NCI-H2196 (cell line): ENCODE measurements at regions not wholly inside any gene's neighbourhood (a gene's known extent, or its start where the extent isn't known, plus 50 kb on each side); places are given as distances from the start of the nearest gene placed in this dataset.
"Not testable (repeated sequence)": the region's sequence is repeated elsewhere in the genome, so short reads cannot be mapped to it uniquely, and the experiment has no call there.

ENCODE experiments used
- DNase-seq: peaks from one replicate; lab custom pipeline; 2025; ENCODE audit not compliant: unreplicated experiment; lab: John Stamatoyannopoulos, UW

- no peak for DNase-seq
Measured at GRCh38 chr2:78780256-78780655, 245.2 kb upstream of the REG3G start.

- DNase-seq = no peak
Measured at GRCh38 chr2:78780864-78781583, 244.5 kb upstream of the REG3G start.

GRCh38 chr2:78782196-78782595, 243.3 kb upstream of the REG3G start:
- no peak for DNase-seq

- DNase-seq = no peak
Measured at GRCh38 chr2:78811955-78812610, 213.4 kb upstream of the REG3G start.

DNA sequence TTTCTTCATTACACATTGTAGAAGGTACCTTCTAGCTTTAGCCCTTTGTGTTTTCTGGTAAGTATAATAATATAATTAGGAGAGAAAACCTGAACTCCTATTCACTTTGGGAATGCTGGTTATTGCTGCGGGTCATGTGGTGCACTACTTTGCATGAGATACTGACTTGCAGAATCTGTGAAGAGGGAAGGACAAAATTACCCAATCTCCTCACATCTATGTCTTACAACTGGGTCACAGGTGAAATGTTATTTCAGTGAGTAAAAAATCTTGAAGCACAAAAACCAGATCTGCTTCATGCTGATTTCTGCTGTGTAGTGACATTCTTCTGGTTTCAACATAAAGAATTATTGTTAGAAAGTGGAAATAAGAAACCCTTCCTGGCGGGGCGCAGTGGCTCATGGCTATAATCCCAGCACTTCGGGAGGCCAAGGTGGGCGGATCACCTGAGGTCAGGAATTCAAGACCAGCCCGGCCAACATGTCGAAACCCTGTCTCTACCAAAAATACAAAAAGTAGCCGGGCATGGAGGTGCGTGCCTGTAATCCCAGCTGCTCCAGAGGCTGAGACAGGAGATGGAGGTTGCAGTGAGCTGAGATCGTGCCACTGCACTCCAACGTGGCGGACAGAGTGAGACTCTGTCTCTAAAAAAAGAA, 211.0 kb upstream of the REG3G start:
- no peak for DNase-seq

DNA sequence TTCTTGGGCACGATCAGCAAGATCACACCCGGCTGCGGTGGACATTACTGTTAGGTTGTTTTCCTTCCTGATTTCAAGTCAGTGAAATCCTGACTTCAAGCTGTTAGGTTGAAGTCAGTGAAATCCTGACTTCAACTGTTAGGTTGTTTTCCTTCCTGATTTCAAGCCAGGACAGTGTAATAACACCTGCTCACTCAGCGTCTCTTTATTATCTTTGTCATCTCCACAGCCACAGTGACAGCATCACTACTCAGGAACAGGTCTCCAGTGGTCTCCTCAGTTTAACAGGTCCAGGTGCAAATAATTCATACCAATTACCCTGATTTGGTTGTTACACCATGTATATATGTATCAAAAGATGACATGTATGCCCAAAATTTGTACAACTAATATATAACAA, 208.1 kb upstream of the REG3G start:
- DNase-seq = no peak

GRCh38 chr2:78832481-78832880, 193.0 kb upstream of the REG3G start:
- no peak for DNase-seq

DNA sequence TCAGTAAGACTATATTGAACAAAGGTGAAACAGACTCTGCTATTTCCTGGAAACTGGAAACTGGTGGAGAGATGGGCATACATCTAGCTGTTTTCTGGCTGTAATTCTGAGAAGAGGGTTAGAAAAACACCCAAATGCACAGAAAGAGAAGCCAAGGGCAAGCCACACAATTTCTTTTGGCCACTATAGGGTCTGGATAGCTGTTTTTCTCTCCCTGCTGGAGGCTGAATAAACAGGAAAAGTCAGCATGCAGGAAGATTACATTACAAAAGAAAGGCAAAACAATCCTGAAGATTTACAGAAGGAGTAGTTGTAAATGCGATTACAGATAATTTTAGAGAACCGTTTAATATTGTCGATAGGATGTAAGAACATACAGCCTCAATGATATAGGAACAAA, 186.2 kb upstream of the REG3G start:
- DNase-seq = no peak

- not testable (repeated sequence) for DNase-seq
Measured at GRCh38 chr2:78840311-78840710, 185.2 kb upstream of the REG3G start.

- no peak for DNase-seq
Measured at GRCh38 chr2:78845664-78846185, 179.8 kb upstream of the REG3G start.

- peak; percentile 6 for DNase-seq
Measured at GRCh38 chr2:78861546-78861945, 164.0 kb upstream of the REG3G start.

DNA sequence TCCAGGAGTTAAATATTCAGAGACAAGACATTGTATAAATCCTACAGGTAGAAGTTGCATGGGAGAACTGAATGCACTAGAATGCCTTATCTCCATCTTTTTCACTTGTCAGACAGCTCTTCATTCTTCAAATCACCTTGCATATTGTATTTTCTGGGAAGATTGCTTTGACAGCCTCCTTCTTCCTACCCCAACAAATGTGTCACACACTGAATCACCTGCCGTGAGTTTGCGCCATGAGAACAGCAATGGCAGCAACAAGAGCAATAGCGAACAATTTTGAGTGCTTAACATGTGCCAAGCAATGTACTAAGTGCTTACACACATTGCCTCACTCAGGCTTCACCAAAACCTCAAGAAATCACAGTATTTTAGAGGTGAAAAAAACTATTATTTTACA, 161.3 kb upstream of the REG3G start:
- no peak for DNase-seq

DNA sequence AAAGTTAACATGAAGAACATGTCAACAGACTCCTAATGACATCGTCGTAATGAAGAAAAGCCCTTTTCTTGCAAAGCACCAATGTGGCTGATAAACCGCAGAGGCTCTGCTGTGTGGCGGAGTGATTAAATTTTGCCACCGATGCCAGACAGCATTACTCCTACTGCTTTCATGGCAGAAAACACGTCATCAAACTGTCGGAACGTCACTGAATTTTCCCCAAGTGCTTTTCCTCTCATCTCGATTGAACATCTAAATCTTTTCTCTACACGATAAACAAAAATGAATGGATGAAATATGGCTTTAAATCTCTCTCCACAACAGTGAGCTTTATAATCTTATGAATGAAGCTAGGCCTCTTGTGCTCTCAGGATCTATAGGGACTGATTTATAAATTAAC, 159.8 kb upstream of the REG3G start:
- DNase-seq = no peak

DNA sequence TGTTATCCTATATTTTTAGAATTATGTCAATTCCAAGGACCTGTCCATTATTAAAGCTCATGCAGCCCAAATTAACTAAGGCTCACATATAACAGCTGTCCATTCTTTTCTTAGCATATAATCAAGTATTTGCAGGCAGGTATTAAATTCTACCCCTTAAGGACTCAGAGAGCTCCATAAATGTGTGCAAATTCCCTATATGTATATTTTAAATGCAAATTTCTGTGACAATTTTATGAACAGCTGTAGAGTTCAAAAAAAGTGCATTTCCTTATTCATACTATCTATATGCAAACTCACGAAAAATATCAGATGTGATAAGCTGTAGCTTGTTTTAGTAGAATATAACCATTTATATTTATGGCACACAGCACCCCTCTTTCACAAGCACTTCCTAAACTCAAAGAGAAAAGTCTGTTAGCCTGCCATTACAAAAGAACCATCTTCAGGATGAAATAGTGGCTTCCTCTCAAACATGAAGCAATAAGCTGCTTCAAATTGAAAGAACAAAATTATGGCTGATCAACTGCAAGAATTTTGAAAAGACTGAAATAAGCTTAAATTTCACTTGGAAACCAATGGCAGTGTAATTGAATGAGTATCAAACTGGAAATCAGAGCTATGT, 155.0 kb upstream of the REG3G start:
- no peak for DNase-seq

- DNase-seq = no peak
Measured at GRCh38 chr2:78873526-78873925, 152.0 kb upstream of the REG3G start.

DNA sequence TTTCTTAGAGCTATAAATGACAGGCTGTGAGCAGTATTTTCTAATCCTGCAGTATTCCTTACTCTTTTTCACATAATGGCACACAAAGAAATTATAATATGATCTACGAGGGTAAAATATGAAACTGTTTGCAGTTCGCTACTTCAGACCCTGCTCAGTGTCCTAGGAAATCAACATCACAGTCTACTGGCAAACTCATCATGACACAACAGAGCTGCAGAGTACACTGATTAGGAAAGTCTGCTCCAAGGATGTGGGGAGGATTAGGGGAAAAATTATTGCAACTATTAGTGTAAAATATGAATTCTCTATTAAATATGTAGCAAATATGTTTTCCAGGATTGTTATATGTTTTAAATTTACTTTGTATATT, 149.2 kb upstream of the REG3G start:
- DNase-seq = no peak

DNA sequence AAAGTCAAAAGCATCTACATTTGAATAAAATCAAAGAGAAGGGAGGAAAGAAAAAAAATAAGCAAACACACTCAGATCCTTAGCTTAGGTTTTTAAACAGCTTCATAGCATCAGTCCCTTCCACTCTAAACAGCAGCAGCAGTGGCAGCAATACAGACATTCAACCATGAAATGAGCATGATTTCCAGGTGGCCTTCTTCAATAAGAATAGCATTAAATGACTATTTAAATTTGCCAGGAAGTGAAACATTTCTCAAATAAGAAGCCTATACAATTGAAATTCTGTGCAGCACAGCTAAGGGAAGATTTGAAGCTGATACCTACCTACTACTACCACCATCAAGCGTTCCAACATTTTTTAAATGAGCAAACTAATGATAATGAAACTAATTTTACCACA, 138.1 kb upstream of the REG3G start:
- no peak for DNase-seq

DNA sequence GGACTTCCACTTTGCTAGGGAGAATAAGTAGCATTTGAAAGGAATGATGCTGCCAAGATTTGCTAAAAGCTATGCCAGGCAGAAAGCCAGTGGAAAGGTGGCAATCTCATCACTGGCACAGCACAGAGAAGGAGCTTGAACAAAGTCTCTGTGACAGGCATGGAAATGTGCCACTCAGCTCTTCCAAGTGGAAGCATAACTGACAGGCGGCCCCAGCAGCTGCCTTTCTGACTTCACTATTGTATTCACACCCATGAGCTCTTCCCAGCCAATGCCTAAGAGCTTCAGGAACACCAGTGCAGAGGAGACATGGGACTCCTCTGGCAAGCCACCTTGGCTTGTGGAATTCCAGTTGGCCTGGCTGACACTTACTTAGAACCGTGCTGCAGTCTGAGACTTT, 134.6 kb upstream of the REG3G start:
- no peak for DNase-seq

- no peak for DNase-seq
Measured at GRCh38 chr2:78892295-78892694, 133.2 kb upstream of the REG3G start.

DNA sequence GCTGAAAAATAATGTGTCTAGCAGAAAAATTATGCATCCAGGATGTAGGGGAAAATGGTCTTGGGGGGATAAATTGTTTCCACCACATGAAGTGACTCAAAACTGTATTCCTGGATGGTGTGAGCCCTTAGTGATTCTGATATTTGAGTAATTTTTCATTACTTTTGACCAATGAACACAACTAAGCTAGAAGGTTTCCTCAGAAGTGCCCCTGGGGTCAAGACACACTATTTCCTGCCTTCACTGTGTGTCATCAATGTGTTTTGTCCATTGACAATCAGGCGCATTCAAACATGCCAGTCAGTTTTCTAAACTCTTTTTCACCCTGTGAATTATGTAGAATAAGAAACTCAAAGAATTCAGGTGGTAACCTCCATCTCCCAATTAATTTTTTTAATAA, 130.5 kb upstream of the REG3G start:
- no peak for DNase-seq

GRCh38 chr2:78896536-78896935, 129.0 kb upstream of the REG3G start:
- DNase-seq = no peak

- no peak for DNase-seq
Measured at GRCh38 chr2:78907089-78907488, 118.4 kb upstream of the REG3G start.
